Dermis microvascular lymphatic vessel endothelial cell (primary cell): ENCODE measurements at regions not wholly inside any gene's neighbourhood (a gene's known extent, or its start where the extent isn't known, plus 50 kb on each side); places are given as distances from the start of the nearest gene placed in this dataset.
A peak's percentile ranks its signal among the peaks of the same experiment; 100 is the strongest.

Source experiments
- DNase-seq, 2 donors: peaks; one replicate each; pipeline versions ENCODE4 v3.0.0 to v3.0.0-alpha.2; 2010; ENCODE audit warnings: low read depth in 2 of 2

DNA sequence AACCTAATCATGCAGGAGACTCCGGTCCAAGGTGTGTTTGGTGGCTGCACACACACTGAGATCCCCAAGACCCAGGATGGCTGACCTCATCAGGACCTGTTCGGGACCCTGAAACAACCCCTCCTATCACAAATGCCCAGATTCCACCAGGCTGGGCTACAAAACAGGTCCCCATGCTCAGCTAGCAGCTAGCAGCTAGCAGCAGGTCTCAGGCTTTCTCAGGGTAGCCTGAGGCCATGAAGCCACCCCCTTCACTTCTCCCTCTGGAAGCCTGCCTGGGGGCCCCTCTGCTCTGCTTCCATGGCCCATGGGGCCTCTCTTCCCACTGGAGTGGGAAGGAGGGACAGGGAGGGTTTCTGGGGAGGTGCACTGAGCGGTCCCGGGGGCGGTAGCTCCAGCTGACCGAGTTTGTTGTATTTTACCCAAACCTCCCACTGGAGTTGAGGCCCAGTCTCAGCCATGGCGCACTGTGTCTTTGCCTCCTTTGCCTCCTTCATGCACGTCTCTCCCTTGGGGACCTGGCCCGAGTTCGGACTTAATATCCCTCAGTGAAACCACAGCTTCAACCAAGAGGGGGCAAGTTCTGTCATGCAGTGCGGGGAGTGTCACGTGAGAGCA, 95.1 kb upstream of the GPR26 start:
- DNase-seq, result no peak

- no peak for DNase-seq
These were observed 94.2 kb upstream of the GPR26 start for GRCh38 chr10:123571978-123572377.

DNA sequence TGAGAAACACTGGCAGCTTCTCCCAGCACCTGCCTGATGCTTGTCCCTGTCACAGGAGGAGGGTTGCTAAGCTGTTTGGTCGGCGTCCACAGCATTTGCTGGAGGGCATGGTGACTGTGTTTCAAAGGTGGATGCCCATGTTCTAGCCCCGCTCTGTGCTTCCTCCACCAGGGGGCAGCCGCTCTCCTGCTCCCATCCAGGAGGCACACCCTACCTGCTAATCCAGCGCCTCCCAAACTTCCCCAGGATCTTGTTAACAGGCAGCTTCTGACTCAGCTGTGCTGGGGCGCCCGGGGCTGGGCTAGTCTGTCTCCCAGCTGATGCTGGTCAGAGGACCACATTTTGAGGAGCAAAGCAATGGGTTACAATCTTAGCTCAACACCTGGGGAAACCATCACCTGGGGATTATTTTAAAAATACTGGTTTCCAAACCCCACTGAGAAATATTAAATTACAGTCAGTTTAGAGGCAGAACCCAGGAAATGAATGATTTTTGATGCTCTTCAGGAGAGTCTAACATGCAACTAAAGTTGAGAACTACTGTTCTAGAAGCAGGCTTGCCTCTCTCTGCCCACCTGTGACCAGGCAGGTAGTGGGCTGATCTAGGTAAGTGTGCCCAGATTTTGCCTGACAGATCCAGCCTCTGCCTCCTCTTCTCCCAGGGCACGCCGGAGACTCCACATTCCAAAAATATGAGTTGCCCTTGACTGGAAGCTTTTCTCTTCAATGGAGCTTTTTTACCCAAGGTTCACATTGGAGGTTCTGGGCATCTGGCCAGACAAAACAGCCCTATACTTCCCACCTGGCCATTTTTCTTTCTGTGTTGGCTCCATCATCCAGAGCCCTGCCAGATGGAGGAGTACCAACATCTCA, 92.7 kb upstream of the GPR26 start:
- peak in 1 of 2 donors; percentile 30 for DNase-seq

DNA sequence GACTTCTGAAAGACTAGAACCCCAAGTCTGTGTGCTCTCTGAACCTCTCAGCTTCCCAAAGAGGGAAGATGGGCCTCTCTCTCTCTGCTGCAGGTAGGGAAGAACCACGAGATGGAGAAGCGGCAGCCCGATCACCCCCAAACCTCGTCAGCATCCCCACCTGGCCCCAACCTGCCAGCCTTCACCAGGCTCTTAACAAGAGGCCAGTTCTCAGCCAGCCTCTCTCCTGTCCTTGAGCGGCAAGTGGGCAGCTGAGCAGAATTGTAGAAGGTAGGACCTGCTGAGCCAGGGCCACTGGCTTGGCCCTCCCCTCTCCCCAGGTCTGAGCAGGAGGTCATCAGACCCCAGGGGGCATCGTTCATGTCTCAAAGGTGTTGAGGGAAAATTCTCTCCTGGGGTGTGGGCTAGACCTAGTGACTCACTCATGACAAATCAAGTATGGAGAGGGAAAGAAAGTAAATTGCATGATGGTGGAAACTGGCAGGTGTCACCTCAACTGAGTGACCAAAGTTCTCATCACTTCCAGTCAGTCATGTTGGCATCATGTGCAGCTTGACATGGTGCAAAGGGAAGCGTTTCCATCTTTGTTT, 92.0 kb upstream of the GPR26 start:
- no peak for DNase-seq

DNA sequence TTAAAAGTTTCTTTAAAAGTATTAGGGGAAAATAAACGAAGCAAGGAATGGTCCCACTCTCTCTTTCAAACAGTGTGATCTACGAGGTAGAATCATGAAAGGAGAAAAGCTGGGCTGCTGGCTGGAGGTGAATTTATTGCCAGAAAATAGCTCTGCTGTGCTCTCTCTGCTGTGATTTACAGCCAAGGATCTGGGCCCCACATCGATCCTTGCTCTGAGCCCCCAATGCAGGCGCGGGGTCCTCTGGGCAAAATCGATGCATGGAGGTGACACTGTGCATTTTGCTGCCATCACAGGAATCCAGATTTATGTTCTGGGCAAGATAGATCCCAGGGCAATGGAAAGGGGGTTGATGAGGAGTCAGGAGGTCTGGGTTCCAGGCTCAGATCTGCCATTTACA, 91.0 kb upstream of the GPR26 start:
- DNase-seq, result no peak

DNA sequence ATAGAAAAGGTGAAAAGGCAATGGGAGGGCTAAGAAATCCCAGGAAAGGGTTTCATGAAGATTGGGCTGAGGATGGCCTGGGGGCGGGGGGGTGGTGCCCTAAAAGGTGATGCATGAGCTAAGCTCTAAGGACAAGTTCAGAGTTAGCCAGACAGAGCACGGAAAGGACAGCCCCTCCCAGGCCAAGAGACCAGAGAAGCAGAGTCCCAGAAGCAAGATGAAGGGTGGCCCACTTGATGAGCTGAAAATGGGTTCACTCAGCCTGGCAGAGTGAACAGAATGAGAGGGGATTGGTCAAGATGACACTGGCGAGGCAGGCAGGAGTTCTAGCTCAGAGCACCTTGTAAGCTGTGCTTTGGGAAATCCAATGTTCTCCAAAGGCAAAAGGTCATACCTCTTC, 89.4 kb upstream of the GPR26 start:
- DNase-seq, result no peak

- DNase-seq, result no peak
These were observed 88.2 kb upstream of the GPR26 start for GRCh38 chr10:123577921-123578461.

DNA sequence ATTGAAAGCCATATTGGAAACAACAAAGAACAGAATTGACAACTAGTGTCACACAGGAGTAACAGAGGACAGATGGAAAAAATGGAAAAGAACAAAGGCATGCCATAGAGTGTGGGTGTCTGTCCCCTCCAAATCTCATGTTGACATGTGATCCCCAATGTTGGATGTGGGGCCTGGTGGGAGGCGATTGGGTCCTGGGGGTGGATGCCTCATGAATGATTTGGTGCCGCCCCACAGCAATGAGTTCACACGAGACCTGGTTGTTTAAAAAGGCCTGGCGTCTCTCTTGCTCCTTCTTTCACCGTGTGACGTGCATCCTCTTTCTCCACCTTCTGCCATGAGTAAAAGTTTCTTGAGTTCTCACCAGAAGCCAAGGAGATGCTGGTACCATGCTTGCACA, 87.4 kb upstream of the GPR26 start:
- DNase-seq, result no peak

- no peak for DNase-seq
These were observed 86.5 kb upstream of the GPR26 start for GRCh38 chr10:123579675-123580074.

GRCh38 chr10:123580426-123580825, 85.7 kb upstream of the GPR26 start:
- no peak for DNase-seq

GRCh38 chr10:123581656-123582055, 84.5 kb upstream of the GPR26 start:
- no peak for DNase-seq

DNA sequence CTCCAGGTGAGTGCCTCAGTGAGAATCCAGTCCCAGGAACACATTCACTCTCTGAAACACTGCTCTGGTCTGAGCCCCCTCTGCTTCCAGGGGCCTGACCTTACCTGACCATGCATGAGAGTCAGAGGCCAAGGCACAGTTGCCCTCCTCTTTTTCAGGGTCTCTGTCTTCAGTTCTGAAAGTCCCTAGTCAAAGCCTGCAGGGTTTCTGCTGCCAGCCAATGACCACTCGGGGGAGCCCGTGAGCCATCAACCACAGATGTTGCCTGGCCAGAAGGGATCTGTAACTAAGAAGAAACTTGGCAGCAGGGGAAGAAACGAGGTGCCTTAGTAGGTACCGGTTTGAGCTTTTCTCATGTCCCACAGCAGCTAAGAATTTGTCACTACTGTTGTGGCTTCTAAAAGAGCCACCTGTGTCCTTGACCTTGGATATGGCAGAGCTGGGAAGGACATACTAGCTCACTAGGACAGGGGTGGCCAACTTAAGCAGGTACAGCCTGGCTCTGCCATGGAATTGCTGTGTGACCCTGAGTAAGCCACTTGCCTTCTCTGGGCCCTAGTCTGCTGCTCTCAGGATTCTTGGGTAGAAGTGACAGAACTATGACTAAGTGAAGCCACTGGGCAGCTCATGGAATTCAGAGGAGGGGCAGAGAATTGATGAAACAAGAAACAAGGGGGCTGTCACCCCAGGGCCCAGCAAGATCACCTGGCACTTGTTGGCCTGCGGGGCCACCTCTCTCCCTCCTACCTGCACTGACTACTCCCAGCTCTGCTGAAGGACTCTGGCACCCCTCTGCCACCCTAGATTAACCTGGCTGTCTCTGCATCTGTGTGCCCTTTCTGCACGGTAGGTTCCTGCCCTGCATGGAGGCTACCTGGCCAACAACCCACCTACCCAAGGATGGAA, 83.8 kb upstream of the GPR26 start:
- DNase-seq, result peak; percentile 47 to 70

GRCh38 chr10:123583639-123584418, 82.3 kb upstream of the GPR26 start:
- peak; percentile 16 to 69 for DNase-seq

DNA sequence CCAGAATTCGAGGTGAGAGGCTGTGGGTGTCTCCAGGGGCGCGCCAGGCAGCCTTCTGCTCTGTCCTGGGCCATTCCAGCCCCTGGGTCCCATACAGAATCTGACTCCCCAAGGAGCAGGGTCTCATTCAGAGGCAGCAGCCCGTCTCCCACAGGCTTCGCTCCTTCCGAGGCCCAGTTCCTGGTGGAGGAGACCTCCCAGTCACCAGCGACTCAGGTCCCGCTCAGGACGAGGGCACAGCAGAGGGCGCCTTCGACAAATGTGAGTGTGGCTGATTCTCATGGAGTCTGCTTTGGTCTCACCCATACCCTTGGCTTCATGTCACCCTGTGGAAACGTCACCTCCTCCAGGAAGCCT, 81.8 kb upstream of the GPR26 start:
- no peak for DNase-seq

GRCh38 chr10:123585477-123586445, 80.4 kb upstream of the GPR26 start:
- no peak for DNase-seq

GRCh38 chr10:123587110-123587509, 79.0 kb upstream of the GPR26 start:
- no peak for DNase-seq

- no peak for DNase-seq
These were observed 77.7 kb upstream of the GPR26 start for GRCh38 chr10:123588386-123588914.

DNA sequence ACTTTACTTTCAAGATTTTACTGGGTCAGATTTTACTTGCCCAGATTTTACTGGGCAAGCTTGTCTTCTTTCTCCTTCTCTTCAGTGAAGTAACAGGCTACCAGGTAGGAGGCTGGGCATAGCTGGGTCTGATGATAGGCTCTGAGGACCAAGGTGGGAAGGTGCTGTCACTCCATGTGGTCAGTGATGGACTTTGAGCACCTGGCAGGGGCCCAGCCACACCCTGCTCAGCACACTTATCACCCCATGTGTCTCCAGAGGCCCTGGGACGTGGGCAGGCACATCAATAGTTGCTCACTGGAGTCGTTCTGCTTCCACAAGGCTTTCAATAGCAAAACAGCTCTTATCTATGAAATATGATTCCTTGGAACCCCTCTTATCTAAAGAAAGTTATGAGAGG, 70.5 kb upstream of the GPR26 start:
- no peak for DNase-seq

DNA sequence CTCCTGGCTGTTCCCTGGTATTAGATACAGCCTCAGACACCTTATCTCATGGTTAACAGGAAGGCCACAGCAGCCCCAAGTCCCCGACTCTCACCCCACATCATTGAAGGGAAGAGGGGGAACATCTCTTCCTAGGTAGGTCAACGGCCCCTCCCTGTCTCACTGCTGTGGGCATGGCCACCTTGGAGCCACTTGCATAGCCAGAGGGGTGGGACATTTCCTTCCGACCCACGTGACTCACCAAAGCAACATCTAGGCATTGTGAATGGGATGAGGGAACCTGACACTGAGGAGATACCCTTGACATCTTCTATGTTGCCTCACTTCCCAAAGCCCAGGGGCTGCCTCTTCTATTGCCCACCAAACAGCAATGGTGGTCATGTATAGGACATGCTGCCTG, 68.5 kb upstream of the GPR26 start:
- no peak for DNase-seq
